Muscle layer of colon (tissue), 2 donors: ENCODE measurements at regions not wholly inside any gene's neighbourhood (a gene's known extent, or its start where the extent isn't known, plus 50 kb on each side); places are given as distances from the start of the nearest gene placed in this dataset.
A peak's percentile ranks its signal among the peaks of the same experiment; 100 is the strongest.

Source experiments
- H3K27ac ChIP-seq: one replicate; pipeline ENCODE4 v1.7.0; 2013; ENCODE audit warnings: low read depth, mild to moderate bottlenecking, low read length, moderate library complexity
- H3K27me3 ChIP-seq, 2 donors: one replicate each; pipeline ENCODE4 v1.7.0; 2013; ENCODE audit warnings: low read length in 2 of 2, mild to moderate bottlenecking in 2 of 2; ENCODE audit not compliant: insufficient read depth in 2 of 2, control insufficient read depth in 1 of 2
- H3K36me3 ChIP-seq: one replicate; pipeline ENCODE4 v1.7.0; 2013; ENCODE audit warnings: mild to moderate bottlenecking, low read length; ENCODE audit not compliant: insufficient read depth
- H3K4me1 ChIP-seq: one replicate; pipeline ENCODE4 v1.7.0; 2013; ENCODE audit warnings: mild to moderate bottlenecking, low read length; ENCODE audit not compliant: insufficient read depth
- H3K4me3 ChIP-seq, 2 donors: one replicate each; pipeline ENCODE4 v1.7.0; 2013; ENCODE audit warnings: low read length in 2 of 2, low read depth in 1 of 2, mild to moderate bottlenecking in 1 of 2, moderate library complexity in 1 of 2
- H3K9ac ChIP-seq: one replicate; pipeline ENCODE4 v1.7.0; 2013; ENCODE audit warnings: low read length
- H3K9me3 ChIP-seq: one replicate; pipeline ENCODE4 v1.7.0; 2013; ENCODE audit warnings: mild to moderate bottlenecking, low read length
- donor health status: abdominal sarcoma.
- donor health status: Adenocarcinoma of cecum.

- Histone ChIP-seq H3K9ac (no peak overlapping the region), H3K4me3 (no peak overlapping the region), H3K4me1 (no peaks in the 10 kb centered on the region), H3K27me3 (no peaks in the 10 kb centered on the region), H3K27ac (no peak overlapping the region), H3K9me3 (no peaks in the 10 kb centered on the region), H3K36me3 (no peaks in the 10 kb centered on the region)
Observed at GRCh38 chr15:26091184-26091583, 228.1 kb upstream of the ATP10A start.

- Histone ChIP-seq H3K36me3 (no peaks in the 10 kb centered on the region), H3K27me3 (no peaks in the 10 kb centered on the region), H3K27ac (no peak overlapping the region), H3K4me1 (peaks cover 6% of the 10 kb centered on the region), H3K9me3 (no peaks in the 10 kb centered on the region), H3K4me3 (no peak overlapping the region), H3K9ac (no peak overlapping the region)
Observed at GRCh38 chr15:26087881-26088280, 224.8 kb upstream of the ATP10A start.

GRCh38 chr15:26087395-26087794 is 224.3 kb upstream of the ATP10A start:
- Histone ChIP-seq H3K27me3 (no peaks in the 10 kb centered on the region), H3K4me1 (peaks cover 6% of the 10 kb centered on the region), H3K9ac (no peak overlapping the region), H3K27ac (no peak overlapping the region), H3K36me3 (no peaks in the 10 kb centered on the region), H3K9me3 (no peaks in the 10 kb centered on the region), H3K4me3 (no peak overlapping the region)

- peaks cover 6% of the 10 kb centered on the region for H3K4me1 ChIP-seq
- no peaks in the 10 kb centered on the region for H3K27me3 ChIP-seq
- H3K36me3 ChIP-seq: no peaks in the 10 kb centered on the region
- H3K27ac ChIP-seq: no peak overlapping the region
- H3K4me3 ChIP-seq: no peak overlapping the region
- no peaks in the 10 kb centered on the region for H3K9me3 ChIP-seq
- H3K9ac ChIP-seq: no peak overlapping the region
Observed at GRCh38 chr15:26084771-26085170, 221.6 kb upstream of the ATP10A start.

- no peaks in the 10 kb centered on the region for H3K27me3 ChIP-seq
- H3K9me3 ChIP-seq: no peaks in the 10 kb centered on the region
- H3K4me3 ChIP-seq: no peak overlapping the region
- H3K27ac ChIP-seq: no peak overlapping the region
- peaks cover 6% of the 10 kb centered on the region for H3K4me1 ChIP-seq
- H3K9ac ChIP-seq: no peak overlapping the region
- H3K36me3 ChIP-seq: no peaks in the 10 kb centered on the region
Observed at GRCh38 chr15:26083896-26084295, 220.8 kb upstream of the ATP10A start.

- H3K4me1 ChIP-seq: peaks cover 6% of the 10 kb centered on the region
- H3K36me3 ChIP-seq: no peaks in the 10 kb centered on the region
- no peak overlapping the region for H3K9ac ChIP-seq
Observed at GRCh38 chr15:26083457-26083856, 220.3 kb upstream of the ATP10A start.

GRCh38 chr15:26082221-26083109 is 219.3 kb upstream of the ATP10A start:
- Histone ChIP-seq H3K36me3 (no peaks in the 10 kb centered on the region), H3K9me3 (no peaks in the 10 kb centered on the region), H3K4me3 (peak overlapping the region; percentile 43 to 87), H3K27ac (peak overlapping the region; percentile 94), H3K4me1 (peaks cover 6% of the 10 kb centered on the region), H3K9ac (peak overlapping the region; percentile 91), H3K27me3 (no peaks in the 10 kb centered on the region)

More at GRCh38 chr15:26083457-26083856, 220.3 kb upstream of the ATP10A start:
- Histone ChIP-seq H3K4me3 (no peak overlapping the region), H3K27ac (no peak overlapping the region), H3K27me3 (no peaks in the 10 kb centered on the region), H3K9me3 (no peaks in the 10 kb centered on the region)

GRCh38 chr15:26081758-26082220 is 218.7 kb upstream of the ATP10A start:
- H3K27ac ChIP-seq: no peak overlapping the region
- no peaks in the 10 kb centered on the region for H3K36me3 ChIP-seq
- H3K4me3 ChIP-seq: no peak overlapping the region
- H3K27me3 ChIP-seq: no peaks in the 10 kb centered on the region
- no peaks in the 10 kb centered on the region for H3K9me3 ChIP-seq
- H3K9ac ChIP-seq: no peak overlapping the region
- peaks cover 6% of the 10 kb centered on the region for H3K4me1 ChIP-seq

GRCh38 chr15:26075770-26076169 is 212.6 kb upstream of the ATP10A start:
- Histone ChIP-seq H3K36me3 (no peaks in the 10 kb centered on the region), H3K27me3 (no peaks in the 10 kb centered on the region), H3K9ac (no peak overlapping the region)

GRCh38 chr15:26073430-26074333 is 210.6 kb upstream of the ATP10A start:
- H3K36me3 ChIP-seq: no peaks in the 10 kb centered on the region
- H3K9ac ChIP-seq: no peak overlapping the region
- no peaks in the 10 kb centered on the region for H3K4me1 ChIP-seq
- no peaks in the 10 kb centered on the region for H3K27me3 ChIP-seq
- H3K9me3 ChIP-seq: no peaks in the 10 kb centered on the region
- no peak overlapping the region for H3K27ac ChIP-seq
- H3K4me3 ChIP-seq: no peak overlapping the region

More at GRCh38 chr15:26075770-26076169, 212.6 kb upstream of the ATP10A start:
- H3K27ac ChIP-seq: no peak overlapping the region
- no peak overlapping the region for H3K4me3 ChIP-seq
- no peaks in the 10 kb centered on the region for H3K4me1 ChIP-seq
- no peaks in the 10 kb centered on the region for H3K9me3 ChIP-seq

- no peaks in the 10 kb centered on the region for H3K27me3 ChIP-seq
- H3K27ac ChIP-seq: no peak overlapping the region
- no peak overlapping the region for H3K4me3 ChIP-seq
- no peak overlapping the region for H3K9ac ChIP-seq
- no peaks in the 10 kb centered on the region for H3K4me1 ChIP-seq
- no peaks in the 10 kb centered on the region for H3K36me3 ChIP-seq
- H3K9me3 ChIP-seq: no peaks in the 10 kb centered on the region
Observed at GRCh38 chr15:26070095-26070532, 207.0 kb upstream of the ATP10A start.
